Trophoblast cell (in vitro differentiated cells and primary cell): ENCODE measurements at regions not wholly inside any gene's neighbourhood (a gene's known extent, or its start where the extent isn't known, plus 50 kb on each side); places are given as distances from the start of the nearest gene placed in this dataset.
"Not testable (repeated sequence)": the region's sequence is repeated elsewhere in the genome, so short reads cannot be mapped to it uniquely, and the experiment has no call there.

Experiments
- DNase-seq, 2 donors: peaks; one replicate each; pipeline ENCODE4 v3.0.0-alpha.2; 2016
- H2AFZ ChIP-seq: 2 replicates; pipeline ENCODE4 v1.6.1; 2013; ENCODE audit warnings: low read length, moderate library complexity, mild to moderate bottlenecking; ENCODE audit not compliant: insufficient read depth, poor library complexity
- H2AK5ac ChIP-seq: 2 replicates; pipeline ENCODE4 v1.6.1; 2013; ENCODE audit warnings: mild to moderate bottlenecking, low read length
- H2BK120ac ChIP-seq: 2 replicates; pipeline ENCODE4 v1.6.1; 2013; ENCODE audit warnings: low read length, mild to moderate bottlenecking, moderate library complexity; ENCODE audit not compliant: insufficient read depth, poor library complexity
- H2BK12ac ChIP-seq: 2 replicates; pipeline ENCODE4 v1.6.1; 2013; ENCODE audit warnings: mild to moderate bottlenecking, low read length, moderate library complexity
- H2BK5ac ChIP-seq: 2 replicates; pipeline ENCODE4 v1.6.1; 2013; ENCODE audit warnings: low read length, low read depth, moderate library complexity, mild to moderate bottlenecking; ENCODE audit not compliant: poor library complexity
- H3K14ac ChIP-seq: 2 replicates; pipeline ENCODE4 v1.6.1; 2013; ENCODE audit warnings: mild to moderate bottlenecking, low read length
- H3K18ac ChIP-seq: 2 replicates; pipeline ENCODE4 v1.6.1; 2013; ENCODE audit warnings: mild to moderate bottlenecking, low read length
- H3K23ac ChIP-seq: 2 replicates; pipeline ENCODE4 v1.6.1; 2013; ENCODE audit warnings: low read length
- H3K27ac ChIP-seq: 2 replicates; pipeline ENCODE4 v1.5.1; 2013; ENCODE audit warnings: low read depth, mild to moderate bottlenecking, inconsistent platforms, low read length, moderate library complexity
- H3K27me3 ChIP-seq: 2 replicates; pipeline ENCODE4 v1.6.1; 2013; ENCODE audit warnings: inconsistent platforms, mild to moderate bottlenecking, low read length, moderate library complexity; ENCODE audit not compliant: insufficient read depth
- H3K36me3 ChIP-seq, 2 experiments: 1 replicate in 1 of 2; 2 replicates in 1 of 2; pipeline ENCODE4 v1.6.1; 2013; ENCODE audit warnings: low read length in 2 of 2, mild to moderate bottlenecking in 2 of 2, moderate library complexity in 1 of 2; ENCODE audit not compliant: insufficient read depth in 2 of 2, control insufficient read depth in 1 of 2
- H3K4ac ChIP-seq: 2 replicates; pipeline ENCODE4 v1.6.1; 2013; ENCODE audit warnings: low read depth, mild to moderate bottlenecking, low read length, moderate library complexity
- H3K4me1 ChIP-seq, 2 experiments: 1 replicate in 1 of 2; 2 replicates in 1 of 2; pipeline ENCODE4 v1.6.1; 2013; ENCODE audit warnings: low read length in 2 of 2, mild to moderate bottlenecking in 2 of 2, moderate library complexity in 1 of 2; ENCODE audit not compliant: insufficient read depth in 2 of 2, control insufficient read depth in 1 of 2
- H3K4me2 ChIP-seq: 2 replicates; pipeline ENCODE4 v1.6.1; 2013; ENCODE audit warnings: inconsistent platforms, mild to moderate bottlenecking, low read length, moderate library complexity
- H3K4me3 ChIP-seq: 2 replicates; pipeline ENCODE4 v1.5.1; 2013; ENCODE audit warnings: mild to moderate bottlenecking, low read depth, low read length, inconsistent platforms
- H3K79me1 ChIP-seq: one replicate; pipeline ENCODE4 v1.6.1; 2013; ENCODE audit warnings: low read length
- H3K79me2 ChIP-seq: 2 replicates; pipeline ENCODE4 v1.6.1; 2013; ENCODE audit warnings: low read length, mild to moderate bottlenecking; ENCODE audit not compliant: control insufficient read depth, insufficient read depth, poor library complexity
- H3K9ac ChIP-seq: 2 replicates; pipeline ENCODE4 v1.6.1; 2013; ENCODE audit warnings: mild to moderate bottlenecking, low read length
- H3K9me3 ChIP-seq: 2 replicates; pipeline ENCODE4 v1.6.1; 2013; ENCODE audit warnings: low read depth, mild to moderate bottlenecking, control low read depth, inconsistent platforms, low read length; ENCODE audit not compliant: insufficient read depth
- H4K12ac ChIP-seq: 2 replicates; pipeline ENCODE4 v1.6.1; 2013; ENCODE audit warnings: low read depth, mild to moderate bottlenecking, low read length, moderate library complexity
- H4K8ac ChIP-seq: 2 replicates; pipeline ENCODE4 v1.6.1; 2013; ENCODE audit warnings: low read depth, mild to moderate bottlenecking, low read length, moderate library complexity
- H4K91ac ChIP-seq: one replicate; pipeline ENCODE4 v1.6.1; 2013; ENCODE audit warnings: low read depth, mild to moderate bottlenecking, low read length, moderate library complexity
- WGBS: extraction: QIAGEN DNeasy Blood & Tissue Kit; methylation state at CpG from one replicate; pipeline ENCODE4 v1.1.7; 2013; ENCODE audit warnings: missing lambda C conversion rate; ENCODE audit not compliant: insufficient read length, insufficient coverage; ENCODE audit errors: extremely low coverage; 5-methylcytosine and 5-hydroxymethylcytosine counted together

GRCh38 chr3:197459571-197459970 is 96.2 kb downstream of the BDH1 start:
- H2AFZ ChIP-seq, H3K14ac ChIP-seq, H3K9ac ChIP-seq, H3K9me3 ChIP-seq, H3K36me3 ChIP-seq, H3K4me2 ChIP-seq, H4K91ac ChIP-seq, H4K12ac ChIP-seq, H3K27ac ChIP-seq, H3K23ac ChIP-seq, H3K18ac ChIP-seq, H3K4ac ChIP-seq, H3K27me3 ChIP-seq, H2BK120ac ChIP-seq, H2BK5ac ChIP-seq, H2AK5ac ChIP-seq, H3K79me2 ChIP-seq, DNase-seq, H2BK12ac ChIP-seq, H4K8ac ChIP-seq: not testable (repeated sequence)
- peaks cover 11% of the 10 kb centered on the region for H3K79me1 ChIP-seq
- peak overlapping the region; percentile 57 for H3K4me3 ChIP-seq
- 85% methylated on average over 8 of the region's 19 CpGs for WGBS
- H3K4me1 ChIP-seq, result peaks cover 3 to 13% of the 10 kb centered on the region in 2 experiments

GRCh38 chr3:197458906-197459470 is 96.8 kb downstream of the BDH1 start:
- Histone ChIP-seq H3K4ac (no peak overlapping the region), H4K8ac (no peak overlapping the region), H3K4me3 (no peak overlapping the region), H3K9me3 (peaks cover 4% of the 10 kb centered on the region), H4K91ac (no peak overlapping the region), H3K79me1 (peaks cover 9% of the 10 kb centered on the region), H2BK12ac (no peak overlapping the region), H3K79me2 (peaks cover 2% of the 10 kb centered on the region), H2AK5ac (no peak overlapping the region), H3K27ac (no peak overlapping the region), H2AFZ (no peak overlapping the region), H3K14ac (no peak overlapping the region), H2BK120ac (no peak overlapping the region), H3K4me2 (no peak overlapping the region), H4K12ac (no peak overlapping the region), H3K27me3 (no peaks in the 10 kb centered on the region), H3K9ac (no peak overlapping the region), H2BK5ac (no peak overlapping the region), H3K4me1 (peaks cover 3 to 9% of the 10 kb centered on the region in 2 experiments), H3K23ac (no peak overlapping the region), H3K18ac (no peak overlapping the region), H3K36me3 (no peaks in the 10 kb centered on the region)
- DNase-seq, result no peak
- 22% methylated on average over 1 of the region's 11 CpGs for WGBS

- no CpG with 5 or more reads among the region's 11 CpGs for whole genome bisulfite sequencing
Measured at GRCh38 chr3:197458179-197458707, 97.5 kb downstream of the BDH1 start.

GRCh38 chr3:197456261-197457091 is 99.3 kb downstream of the BDH1 start:
- peak overlapping the region; percentile 90 for H3K14ac ChIP-seq
- H3K9ac ChIP-seq, result peak overlapping the region; percentile 35
- H4K12ac ChIP-seq, result peak overlapping the region; percentile 82
- H3K27me3 ChIP-seq, result peaks cover 2% of the 10 kb centered on the region
- H3K23ac ChIP-seq, result no peak overlapping the region
- H3K4ac ChIP-seq, result peak overlapping the region; percentile 35
- H3K4me3 ChIP-seq, result peak overlapping the region; percentile 73
- H3K79me1 ChIP-seq, result peaks cover 9% of the 10 kb centered on the region
- peak overlapping the region; percentile 59 for H2BK12ac ChIP-seq
- DNase-seq, result peak; percentile 84 to 88
- H3K27ac ChIP-seq, result peak overlapping the region; percentile 62
- peak overlapping the region; percentile 82 for H3K18ac ChIP-seq
- H2AK5ac ChIP-seq, result no peak overlapping the region
- peaks cover 2% of the 10 kb centered on the region for H3K79me2 ChIP-seq
- H2BK120ac ChIP-seq, result peak overlapping the region; percentile 75
- H2BK5ac ChIP-seq, result peak overlapping the region; percentile 34
- peak overlapping the region; percentile 61 for H2AFZ ChIP-seq
- H3K9me3 ChIP-seq, result peaks cover 3% of the 10 kb centered on the region
- no peaks in the 10 kb centered on the region for H3K36me3 ChIP-seq
- H3K4me2 ChIP-seq, result peak overlapping the region; percentile 91
- no CpG with 5 or more reads among the region's 47 CpGs for WGBS
- peak overlapping the region; percentile 85 for H4K91ac ChIP-seq
- H4K8ac ChIP-seq, result peak overlapping the region; percentile 96
- H3K4me1 ChIP-seq, result peaks cover 3 to 9% of the 10 kb centered on the region in 2 experiments

More at GRCh38 chr3:197458179-197458707, 97.5 kb downstream of the BDH1 start:
- Histone ChIP-seq H3K9me3 (peaks cover 4% of the 10 kb centered on the region), H2BK5ac (no peak overlapping the region), H3K23ac (no peak overlapping the region), H4K91ac (no peak overlapping the region), H3K4me3 (no peak overlapping the region), H3K27ac (no peak overlapping the region), H3K36me3 (no peaks in the 10 kb centered on the region), H3K4me1 (peaks cover 3 to 9% of the 10 kb centered on the region in 2 experiments), H3K79me2 (peaks cover 2% of the 10 kb centered on the region), H3K14ac (no peak overlapping the region), H4K12ac (no peak overlapping the region), H3K9ac (no peak overlapping the region), H3K79me1 (peaks cover 9% of the 10 kb centered on the region), H3K4ac (no peak overlapping the region), H2AFZ (no peak overlapping the region), H3K18ac (no peak overlapping the region), H2BK12ac (no peak overlapping the region), H2BK120ac (no peak overlapping the region), H2AK5ac (no peak overlapping the region), H3K4me2 (no peak overlapping the region), H4K8ac (no peak overlapping the region), H3K27me3 (peaks cover 2% of the 10 kb centered on the region)
- peak in 1 of 2 donors; percentile 33 for DNase-seq
